HepG2 (cell line): ENCODE measurements at regions not wholly inside any gene's neighbourhood (a gene's known extent, or its start where the extent isn't known, plus 50 kb on each side); places are given as distances from the start of the nearest gene placed in this dataset.

Experiments
- ATAC-seq: fragments of 200-7000 bp; cut with Tn5 transposase; 3 replicates; pipeline ENCODE4 v1.9.1; 2020; ENCODE audit warnings: mild to moderate bottlenecking, moderate library complexity
- BruUV-seq: library from RNA; stranded (reverse); fragments of 400-500 nt; replicated peaks from 2 replicates; lab custom pipeline; 2021; lab: Mats Ljungman, UMichigan
- CTCF ChIA-PET: fragments of 300-600 bp; formaldehyde crosslinking; extraction: SDS; loops from one replicate; lab custom pipeline; 2021; ENCODE audit warnings: low total read pairs, inconsistent platforms, low intra/inter-chr PET ratio; lab: Yijun Ruan, JAX
- POLR2A ChIA-PET: fragments of 350-600 bp; sonication (Branson Sonifier 250); formaldehyde crosslinking; loops from one replicate; lab custom pipeline; 2020; ENCODE audit warnings: antibody characterized with exemption, inconsistent platforms; lab: Yijun Ruan, JAX
- DNase-seq: peaks from one replicate; pipeline ENCODE4 v3.0.0-alpha.2; 2015; ENCODE audit warnings: low spot score
- FAIRE-seq: peaks from 3 replicates; lab custom pipeline; 2011; peaks lifted over from hg19 to GRCh38; lab: Jason Lieb, UNC
- H2AFZ ChIP-seq: one replicate; pipeline ENCODE4 v1.6.1; 2011; ENCODE audit warnings: low read length, inconsistent platforms
- H3K27ac ChIP-seq: fragments of 300-600 bp; 3 replicates; pipeline ENCODE4 v1.8.0; 2011; ENCODE audit warnings: mixed run types, mild to moderate bottlenecking, mixed read lengths, low read length, inconsistent platforms; ENCODE audit not compliant: insufficient read depth; ENCODE audit errors: extremely low read length
- H3K27me3 ChIP-seq, 2 experiments: fragments of 200-600 bp in 1 of 2; 2 replicates in 1 of 2; 3 replicates in 1 of 2; pipeline versions ENCODE4 v1.6.0 to v1.8.0; 2011; ENCODE audit warnings: low read length in 2 of 2, mild to moderate bottlenecking in 2 of 2, moderate library complexity in 2 of 2, inconsistent platforms in 1 of 2; ENCODE audit not compliant: insufficient read depth in 2 of 2, control insufficient read depth in 1 of 2
- H3K36me3 ChIP-seq, 2 experiments: fragments of 200-600 bp in 1 of 2; replicated peaks in 1 of 2; 2 replicates in 1 of 2; 3 replicates in 1 of 2; pipeline versions ENCODE4 v1.5.1 to v1.8.0; 2011; ENCODE audit warnings: low read length in 2 of 2, inconsistent platforms in 1 of 2; ENCODE audit not compliant: insufficient read depth in 2 of 2, control insufficient read depth in 1 of 2
- H3K4me1 ChIP-seq: 2 replicates; pipeline ENCODE4 v1.5.1; 2012; ENCODE audit warnings: low read length, inconsistent platforms; ENCODE audit not compliant: insufficient read depth
- H3K4me2 ChIP-seq: 2 replicates; pipeline ENCODE4 v1.6.0; 2011; ENCODE audit warnings: low read depth, low read length, inconsistent platforms
- H3K4me3 ChIP-seq, 3 experiments: fragments of 200-600 bp in 1 of 3; sonication (generic), shearing (Covaris generic) in 1 of 3; replicated peaks in 1 of 3; 2 replicates each; pipeline ENCODE4 v1.5.1; 2011 to 2016; ENCODE audit warnings: low read length in 3 of 3, inconsistent platforms in 2 of 3, low read depth in 2 of 3, mild to moderate bottlenecking in 2 of 3, control low read depth in 1 of 3, mixed read lengths in 1 of 3; ENCODE audit not compliant: insufficient read depth in 1 of 3
- H3K79me2 ChIP-seq: one replicate; pipeline ENCODE4 v1.6.1; 2011; ENCODE audit warnings: low read length, inconsistent platforms; ENCODE audit not compliant: insufficient read depth
- H3K9ac ChIP-seq: 2 replicates; pipeline ENCODE4 v1.6.0; 2011; ENCODE audit warnings: mild to moderate bottlenecking, low read depth, low read length, inconsistent platforms; ENCODE audit not compliant: insufficient read depth
- H3K9me3 ChIP-seq: 2 replicates; pipeline ENCODE4 v1.5.1; 2012; ENCODE audit warnings: mild to moderate bottlenecking, low read length
- H4K20me1 ChIP-seq: 2 replicates; pipeline ENCODE4 v1.6.0; 2011; ENCODE audit warnings: inconsistent platforms, mild to moderate bottlenecking, low read length, moderate library complexity; ENCODE audit not compliant: insufficient read depth
- ATAD3A ChIP-seq: sonication (generic); formaldehyde crosslinking; IDR thresholded peaks from 2 replicates; pipeline ENCODE4 v1.4.0; 2020; ENCODE audit warnings: missing genetic modification reagents
- IKZF1 ChIP-seq: fragments of 450-650 bp; IDR thresholded peaks from 2 replicates; pipeline ENCODE4 v1.7.1; 2016
- IRF9 ChIP-seq: sonication (generic); formaldehyde crosslinking; IDR thresholded peaks from 2 replicates; pipeline ENCODE4 v1.8.0; 2022; ENCODE audit warnings: missing genetic modification reagents, mild to moderate bottlenecking, borderline replicate concordance
- JUN ChIP-seq: sonication (generic); formaldehyde crosslinking; IDR thresholded peaks from 2 replicates; pipeline ENCODE4 v1.4.0; 2020; ENCODE audit warnings: mild to moderate bottlenecking, missing genetic modification reagents
- MAX ChIP-seq: IDR thresholded peaks from 2 replicates; pipeline ENCODE4 v1.6.1; 2012; ENCODE audit warnings: inconsistent platforms
- MTA1 ChIP-seq: sonication (generic); formaldehyde crosslinking; IDR thresholded peaks from 2 replicates; pipeline ENCODE4 v1.4.0; 2020; ENCODE audit warnings: missing genetic modification reagents, mild to moderate bottlenecking, borderline replicate concordance
- NPAS2 ChIP-seq: sonication (generic); formaldehyde crosslinking; IDR thresholded peaks from 2 replicates; pipeline ENCODE4 v1.8.0; 2022; ENCODE audit warnings: mild to moderate bottlenecking, missing genetic modification reagents, borderline replicate concordance
- PAWR ChIP-seq: sonication (generic); formaldehyde crosslinking; IDR thresholded peaks from 2 replicates; pipeline ENCODE4 v1.4.0; 2020; ENCODE audit warnings: missing genetic modification reagents, mild to moderate bottlenecking, borderline replicate concordance
- SP2 ChIP-seq: sonication (generic); formaldehyde crosslinking; IDR thresholded peaks from 2 replicates; pipeline ENCODE4 v1.5.1; 2020; ENCODE audit warnings: mild to moderate bottlenecking, missing genetic modification reagents
- XRCC5 ChIP-seq: fragments of 200-400 bp; formaldehyde crosslinking; optimal IDR thresholded peaks from 2 replicates; pipeline ENCODE3; 2017; ENCODE audit warnings: mild to moderate bottlenecking, low read length
- ZBTB14 ChIP-seq: sonication (generic); formaldehyde crosslinking; IDR thresholded peaks from 2 replicates; pipeline ENCODE4 v1.4.0; 2020; ENCODE audit warnings: missing genetic modification reagents
- ZNF547 ChIP-seq: sonication (generic); formaldehyde crosslinking; IDR thresholded peaks from 2 replicates; pipeline ENCODE4 v1.5.1; 2020; ENCODE audit warnings: mild to moderate bottlenecking, missing genetic modification reagents
- ZNF879 ChIP-seq: sonication (generic); formaldehyde crosslinking; IDR thresholded peaks from 2 replicates; pipeline ENCODE4 v1.8.1; 2023; ENCODE audit warnings: missing genetic modification reagents
- WGBS: methylation state at CpG from one replicate; pipeline ENCODE4 v1.1.6; 2017; ENCODE audit warnings: low lambda C conversion rate; 5-methylcytosine and 5-hydroxymethylcytosine counted together
- in situ Hi-C: cut with HindIII; loops from 2 replicates; pipeline ENCODE4 v1.10.0; 2017; ENCODE audit warnings: low pct_unique_long_range_greater_than_20kb; ENCODE audit not compliant: extremely low pct_ligation_motif_present
- intact Hi-C: fragments of 100-400 bp; cut with micrococcal nuclease; formaldehyde crosslinking; loops from one replicate; pipeline ENCODE4 v1.10.0; 2022; ENCODE audit not compliant: unreplicated experiment
- TF ChIP-seq, protein P1 (sequence below): sonication (generic); formaldehyde crosslinking; IDR thresholded peaks from 2 replicates; pipeline ENCODE4 v1.4.0; 2020; ENCODE audit warnings: missing genetic modification reagents, mild to moderate bottlenecking, borderline replicate concordance

- in situ Hi-C loops, result no loop called here
- Histone ChIP-seq H4K20me1 (no peaks in the 10 kb centered on the region), H3K4me3 (peak overlapping the region in 1 of 3 experiments; percentile 50; a peak in 2 of 6 replicates), H3K79me2 (no peaks in the 10 kb centered on the region), H3K36me3 (no peaks in the 10 kb centered on the region), H3K27ac (no peak overlapping the region), H3K4me2 (peak overlapping the region; percentile 74)
- 19% methylated on average over 3 of the region's 8 CpGs for WGBS
- intact Hi-C loops, result loop anchor here (5.0 kb wide), 1 partner anchor 73 kb away; no protein-coding TSS in a partner anchor
- no TSS peak for BruUV-seq
- no peak for ATAC-seq
- TF ChIP-seq XRCC5 (no peak), ZNF547 (0 out of 2 replicates have a peak, but pooled peaks have one; percentile 33), MTA1 (0 out of 2 replicates have a peak, but pooled peaks have one; percentile 1), ZNF879 (CRISPR knock-in tag) (no peak), IRF9 (CRISPR knock-in tag) (no peak)
- TF ChIP-seq, all 625 proteins: peak for 2
- no peak overlapping the region for H3K9ac ChIP-seq
- peaks cover 83% of the 10 kb centered on the region for H3K4me1 ChIP-seq
- no peak overlapping the region for H2AFZ ChIP-seq
- CTCF ChIA-PET, result no interaction called here
- DNase-seq (no peak), FAIRE-seq (no peak)
- H3K27me3 ChIP-seq, result peaks cover 14 to 45% of the 10 kb centered on the region in 2 experiments; a peak in 4 of 5 replicates
- no peaks in the 10 kb centered on the region for H3K9me3 ChIP-seq
- POLR2A ChIA-PET, result interaction anchor here (1.9 kb wide), 1 partner anchor 92 kb away, joined by 4 read pairs; no protein-coding TSS in a partner anchor
These were observed 216.3 kb downstream of the C9orf50 start for GRCh38 chr9:129404621-129405020.

- H4K20me1 ChIP-seq, result no peaks in the 10 kb centered on the region
- H3K9me3 ChIP-seq, result no peaks in the 10 kb centered on the region
- peaks cover 84% of the 10 kb centered on the region for H3K4me1 ChIP-seq
- H3K36me3 ChIP-seq, result no peaks in the 10 kb centered on the region
- BruUV-seq, result no TSS peak
- ATAC-seq (no peak; the same call in 2 of the 3 replicates), FAIRE-seq (no peak), DNase-seq (no peak)
- WGBS, result 18% methylated on average over 6 of the region's 10 CpGs
- ChIA-PET CTCF (no interaction called here), POLR2A (no interaction called here)
- no peak overlapping the region for H2AFZ ChIP-seq
- H3K79me2 ChIP-seq, result no peaks in the 10 kb centered on the region
- no peak overlapping the region for H3K27ac ChIP-seq
- in situ Hi-C loops (no loop called here), intact Hi-C loops (no loop called here)
- H3K4me3 ChIP-seq, result peak overlapping the region in 1 of 3 experiments; percentile 50; a peak in 1 of 6 replicates
- H3K9ac ChIP-seq, result no peak overlapping the region
- H3K27me3 ChIP-seq, result peaks cover 16 to 51% of the 10 kb centered on the region in 2 experiments
- peak overlapping the region; percentile 74; the same call in 1 of the 2 replicates for H3K4me2 ChIP-seq
- TF ChIP-seq SP2 (CRISPR knock-in tag) (no peak), MAX (0 out of 2 replicates have a peak, but pooled peaks have one; percentile 19), ATAD3A (CRISPR knock-in tag) (no peak), IKZF1 (no peak), PAWR (CRISPR knock-in tag) (no peak), NPAS2 (CRISPR knock-in tag) (no peak), JUN (no peak), ZBTB14 (no peak)
- TF ChIP-seq, protein P1, sequence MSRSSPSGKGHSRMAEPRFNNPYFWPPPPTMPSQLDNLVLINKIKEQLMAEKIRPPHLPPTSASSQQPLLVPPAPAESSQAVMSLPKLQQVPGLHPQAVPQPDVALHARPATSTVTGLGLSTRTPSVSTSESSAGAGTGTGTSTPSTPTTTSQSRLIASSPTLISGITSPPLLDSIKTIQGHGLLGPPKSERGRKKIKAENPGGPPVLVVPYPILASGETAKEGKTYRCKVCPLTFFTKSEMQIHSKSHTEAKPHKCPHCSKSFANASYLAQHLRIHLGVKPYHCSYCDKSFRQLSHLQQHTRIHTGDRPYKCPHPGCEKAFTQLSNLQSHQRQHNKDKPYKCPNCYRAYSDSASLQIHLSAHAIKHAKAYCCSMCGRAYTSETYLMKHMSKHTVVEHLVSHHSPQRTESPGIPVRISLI (CRISPR knock-in tag), result no peak
These were observed 216.9 kb downstream of the C9orf50 start for GRCh38 chr9:129403779-129404620.
